Nephron (organoid): ENCODE measurements at regions not wholly inside any gene's neighbourhood (a gene's known extent, or its start where the extent isn't known, plus 50 kb on each side); places are given as distances from the start of the nearest gene placed in this dataset.

Experiments
- H3K27ac Mint-ChIP-seq, 3 experiments: 2 replicates each; pipeline ENCODE4 v1.8.0; 2020; ENCODE audit warnings: mixed read lengths in 3 of 3, mild to moderate bottlenecking in 2 of 3, moderate library complexity in 1 of 3
- H3K27me3 Mint-ChIP-seq: 2 replicates; pipeline ENCODE4 v1.8.0; 2021; ENCODE audit warnings: low read depth, mild to moderate bottlenecking, moderate library complexity, mixed read lengths
- H3K36me3 Mint-ChIP-seq: 2 replicates; pipeline ENCODE4 v1.8.0; 2020; ENCODE audit warnings: low read depth, mixed read lengths
- H3K4me1 Mint-ChIP-seq: 2 replicates; pipeline ENCODE4 v1.8.0; 2020; ENCODE audit warnings: mixed read lengths
- H3K4me3 Mint-ChIP-seq, 3 experiments: 2 replicates each; pipeline ENCODE4 v1.8.0; 2020; ENCODE audit warnings: mild to moderate bottlenecking in 3 of 3, mixed read lengths in 3 of 3, moderate library complexity in 2 of 3
- H3K9me3 Mint-ChIP-seq: 2 replicates; pipeline ENCODE4 v1.8.0; 2020; ENCODE audit warnings: mixed read lengths
- TF ChIP-seq, protein P1 (sequence below), 3 experiments: fragments of 200-600 bp; sonication (generic); IDR thresholded peaks; one replicate each; pipeline ENCODE4 v1.5.0; 2021; ENCODE audit warnings: antibody characterized with exemption in 3 of 3; ENCODE audit not compliant: unreplicated experiment in 3 of 3

DNA sequence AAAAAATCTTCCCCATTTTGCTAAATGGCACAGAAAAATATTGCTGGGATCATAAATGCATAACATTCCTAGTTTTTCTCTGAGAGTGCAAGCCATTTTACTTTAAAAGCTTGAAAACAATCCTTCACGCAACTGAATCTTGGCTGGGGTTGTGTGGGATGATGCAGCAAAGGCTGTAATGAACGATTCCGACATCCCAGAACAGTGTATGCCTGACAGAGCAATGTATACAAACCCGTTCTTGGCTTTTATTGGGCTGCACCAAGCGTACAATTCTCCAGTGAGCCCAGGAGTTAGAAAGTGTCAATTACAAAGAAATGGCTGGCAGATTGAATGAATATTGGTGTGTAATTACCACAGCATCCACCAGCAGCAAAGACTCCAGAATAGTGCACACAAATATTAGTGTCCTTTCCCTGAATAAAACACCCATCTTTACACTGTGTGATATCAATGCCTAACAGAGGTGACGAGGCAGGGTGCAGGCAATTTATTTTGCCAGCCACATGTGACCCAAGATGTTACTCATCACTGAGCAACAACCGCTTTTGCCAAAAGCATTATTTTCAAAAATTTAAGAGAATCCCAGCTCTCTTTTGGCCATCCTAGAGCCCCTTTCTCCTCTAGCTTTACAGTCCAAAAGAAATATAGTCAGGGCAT is 578.6 kb upstream of the CHAC2 start:
- Mint-ChIP-seq H3K27me3 (no peaks in the 10 kb centered on the region), H3K4me3 (no peak overlapping the region), H3K36me3 (no peaks in the 10 kb centered on the region), H3K9me3 (peaks cover 2% of the 10 kb centered on the region), H3K27ac (peak overlapping the region; percentile 11 to 68 (median 12)), H3K4me1 (peaks cover 10% of the 10 kb centered on the region)
- TF ChIP-seq, protein P1, sequence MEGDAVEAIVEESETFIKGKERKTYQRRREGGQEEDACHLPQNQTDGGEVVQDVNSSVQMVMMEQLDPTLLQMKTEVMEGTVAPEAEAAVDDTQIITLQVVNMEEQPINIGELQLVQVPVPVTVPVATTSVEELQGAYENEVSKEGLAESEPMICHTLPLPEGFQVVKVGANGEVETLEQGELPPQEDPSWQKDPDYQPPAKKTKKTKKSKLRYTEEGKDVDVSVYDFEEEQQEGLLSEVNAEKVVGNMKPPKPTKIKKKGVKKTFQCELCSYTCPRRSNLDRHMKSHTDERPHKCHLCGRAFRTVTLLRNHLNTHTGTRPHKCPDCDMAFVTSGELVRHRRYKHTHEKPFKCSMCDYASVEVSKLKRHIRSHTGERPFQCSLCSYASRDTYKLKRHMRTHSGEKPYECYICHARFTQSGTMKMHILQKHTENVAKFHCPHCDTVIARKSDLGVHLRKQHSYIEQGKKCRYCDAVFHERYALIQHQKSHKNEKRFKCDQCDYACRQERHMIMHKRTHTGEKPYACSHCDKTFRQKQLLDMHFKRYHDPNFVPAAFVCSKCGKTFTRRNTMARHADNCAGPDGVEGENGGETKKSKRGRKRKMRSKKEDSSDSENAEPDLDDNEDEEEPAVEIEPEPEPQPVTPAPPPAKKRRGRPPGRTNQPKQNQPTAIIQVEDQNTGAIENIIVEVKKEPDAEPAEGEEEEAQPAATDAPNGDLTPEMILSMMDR (IDR thresholded peaks at IDR 0.05; ENCODE audit: unreplicated experiment in 3 of 3): no peak

DNA sequence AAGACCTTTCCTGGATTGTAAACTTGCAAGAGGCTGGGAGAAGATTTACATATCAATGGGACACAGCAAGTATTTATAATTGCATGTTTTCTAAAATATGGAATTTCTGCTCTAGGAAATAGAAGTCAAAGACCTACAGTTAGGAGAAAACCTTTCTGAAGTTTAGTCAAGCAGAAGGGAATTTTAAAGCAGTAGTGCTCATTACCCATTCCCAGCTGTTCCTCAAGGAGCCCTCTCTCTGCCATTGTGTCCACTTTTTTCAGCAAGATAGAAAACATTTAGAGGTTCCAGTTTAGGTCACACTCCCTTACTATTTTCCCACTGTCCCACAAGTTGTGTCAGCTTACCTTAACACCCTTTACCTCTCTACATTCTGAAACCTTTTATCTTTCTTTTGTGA is 584.0 kb upstream of the CHAC2 start:
- Mint-ChIP-seq H3K36me3 (no peaks in the 10 kb centered on the region), H3K4me1 (peaks cover 20% of the 10 kb centered on the region), H3K4me3 (no peak overlapping the region), H3K27me3 (peaks cover 3% of the 10 kb centered on the region), H3K9me3 (no peaks in the 10 kb centered on the region), H3K27ac (peak overlapping the region; percentile 36 to 88 (median 82))
- TF ChIP-seq, protein P1 (IDR thresholded peaks at IDR 0.05; ENCODE audit: unreplicated experiment in 3 of 3): no peak

DNA sequence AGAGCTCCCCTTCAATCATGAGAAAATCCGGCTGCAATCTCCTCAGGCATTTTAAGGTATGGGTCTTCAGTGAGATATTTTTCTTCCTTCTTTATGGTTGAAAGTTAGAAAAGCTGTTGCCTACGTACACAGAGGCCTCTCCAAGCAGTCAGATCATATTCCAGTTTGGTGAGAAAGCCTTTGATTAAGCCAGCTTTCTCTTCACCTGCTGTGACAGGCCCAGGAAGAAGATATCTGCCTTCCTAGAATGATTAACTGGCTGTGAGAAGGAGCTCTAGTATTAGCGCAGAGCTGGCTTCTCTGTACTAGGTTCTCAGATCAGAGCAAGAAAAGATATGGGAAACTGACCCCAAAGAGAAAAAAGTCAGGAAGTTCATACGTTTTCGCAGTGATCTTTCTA is 585.0 kb upstream of the CHAC2 start:
- Mint-ChIP-seq H3K27me3 (peaks cover 3% of the 10 kb centered on the region), H3K4me1 (peaks cover 20% of the 10 kb centered on the region), H3K36me3 (no peaks in the 10 kb centered on the region), H3K9me3 (no peaks in the 10 kb centered on the region), H3K27ac (peak overlapping the region; percentile 65 to 88 (median 82)), H3K4me3 (no peak overlapping the region)
- TF ChIP-seq, protein P1 (IDR thresholded peaks at IDR 0.05; ENCODE audit: unreplicated experiment in 3 of 3): no peak

DNA sequence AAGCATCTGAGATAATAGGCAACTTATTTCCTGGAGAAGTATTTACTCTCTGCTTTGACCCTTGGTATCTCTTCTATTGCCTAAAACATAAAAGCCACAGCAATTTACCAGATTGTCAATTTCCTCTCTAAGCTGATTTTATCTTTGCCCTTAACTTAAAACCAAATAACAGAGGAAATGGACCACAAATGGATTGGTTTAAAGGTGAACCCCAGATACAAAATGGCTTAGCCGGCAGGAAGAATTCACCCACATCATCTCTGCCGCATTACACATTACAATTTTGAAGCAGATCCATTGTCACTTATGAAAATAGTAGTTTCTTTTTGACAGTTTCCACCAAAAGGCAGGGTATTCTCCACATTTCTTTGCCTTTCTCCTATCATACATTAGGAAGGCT is 585.8 kb upstream of the CHAC2 start:
- peaks cover 15% of the 10 kb centered on the region for H3K4me1 Mint-ChIP-seq
- H3K27ac Mint-ChIP-seq: peak overlapping the region; percentile 65 to 88 (median 82)
- H3K27me3 Mint-ChIP-seq: peaks cover 3% of the 10 kb centered on the region
- no peaks in the 10 kb centered on the region for H3K36me3 Mint-ChIP-seq
- H3K4me3 Mint-ChIP-seq: no peak overlapping the region
- TF ChIP-seq, protein P1 (IDR thresholded peaks at IDR 0.05; ENCODE audit: unreplicated experiment in 3 of 3): no peak
- no peaks in the 10 kb centered on the region for H3K9me3 Mint-ChIP-seq

DNA sequence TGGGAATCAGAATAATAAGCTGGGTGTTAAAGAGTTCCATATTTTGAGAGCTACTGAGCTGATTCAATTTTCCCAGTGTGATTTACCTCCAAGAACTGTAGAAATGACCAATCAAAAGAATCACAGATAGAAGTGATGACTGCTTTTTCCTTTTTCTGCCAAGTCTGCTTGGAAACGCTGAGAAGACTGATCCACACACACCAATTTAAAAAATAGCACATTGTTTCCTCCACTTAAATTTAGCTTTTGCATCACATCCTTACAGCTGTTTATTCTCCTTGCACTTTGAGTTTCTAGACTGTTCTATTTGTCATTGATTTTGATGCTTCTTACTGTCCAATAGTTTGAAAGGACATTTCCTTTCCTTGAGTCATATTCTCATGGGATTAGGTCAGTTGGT is 590.3 kb upstream of the CHAC2 start:
- peaks cover 3% of the 10 kb centered on the region for H3K27me3 Mint-ChIP-seq
- peaks cover 15% of the 10 kb centered on the region for H3K4me1 Mint-ChIP-seq

More for the DNA sequence above, 590.3 kb upstream of the CHAC2 start:
- TF ChIP-seq, protein P1 (IDR thresholded peaks at IDR 0.05; ENCODE audit: unreplicated experiment in 3 of 3): no peak
- no peak overlapping the region for H3K27ac Mint-ChIP-seq
- H3K4me3 Mint-ChIP-seq: no peak overlapping the region
- no peaks in the 10 kb centered on the region for H3K9me3 Mint-ChIP-seq
- no peaks in the 10 kb centered on the region for H3K36me3 Mint-ChIP-seq
